Parathyroid adenoma (tissue), 2 donors: ENCODE measurements at regions not wholly inside any gene's neighbourhood (a gene's known extent, or its start where the extent isn't known, plus 50 kb on each side); places are given as distances from the start of the nearest gene placed in this dataset.

Experiments
- H2AFZ ChIP-seq: fragments of 300-600 bp; sonication (generic); one replicate; pipeline ENCODE4 v1.7.0; 2017; ENCODE audit warnings: antibody characterized with exemption, mild to moderate bottlenecking
- H3K27ac ChIP-seq: fragments of 300-600 bp; sonication (generic); one replicate; pipeline ENCODE4 v1.7.0; 2017
- H3K27me3 ChIP-seq: fragments of 300-600 bp; sonication (generic); one replicate; pipeline ENCODE4 v1.7.0; 2017; ENCODE audit warnings: low read length; ENCODE audit not compliant: control insufficient read depth, insufficient read depth
- H3K36me3 ChIP-seq: fragments of 300-600 bp; sonication (generic); one replicate; pipeline ENCODE4 v1.7.0; 2017; ENCODE audit warnings: low read length; ENCODE audit not compliant: control insufficient read depth, insufficient read depth
- H3K4me1 ChIP-seq: fragments of 300-600 bp; sonication (generic); one replicate; pipeline ENCODE4 v1.7.0; 2017; ENCODE audit warnings: control low read depth
- H3K4me2 ChIP-seq: fragments of 300-600 bp; sonication (generic); one replicate; pipeline ENCODE4 v1.7.0; 2017; ENCODE audit warnings: low read length
- H3K4me3 ChIP-seq: fragments of 300-600 bp; sonication (generic); one replicate; pipeline ENCODE4 v1.7.0; 2017; ENCODE audit warnings: low read depth, low read length
- H3K79me2 ChIP-seq: fragments of 300-600 bp; sonication (generic); one replicate; pipeline ENCODE4 v1.7.0; 2017; ENCODE audit warnings: control low read depth
- H3K9ac ChIP-seq: fragments of 300-600 bp; sonication (generic); one replicate; pipeline ENCODE4 v1.7.0; 2017; ENCODE audit warnings: mild to moderate bottlenecking
- H3K9me3 ChIP-seq: fragments of 300-600 bp; sonication (generic); one replicate; pipeline ENCODE4 v1.7.0; 2017; ENCODE audit warnings: low read length; ENCODE audit not compliant: control insufficient read depth
- TF ChIP-seq, protein P1 (sequence below): fragments of 300-600 bp; sonication (generic); IDR thresholded peaks from one replicate; pipeline ENCODE4 v1.7.0; 2017; ENCODE audit warnings: antibody characterized with exemption, mild to moderate bottlenecking
- donor health status: primary hyperparathyroidism.

DNA sequence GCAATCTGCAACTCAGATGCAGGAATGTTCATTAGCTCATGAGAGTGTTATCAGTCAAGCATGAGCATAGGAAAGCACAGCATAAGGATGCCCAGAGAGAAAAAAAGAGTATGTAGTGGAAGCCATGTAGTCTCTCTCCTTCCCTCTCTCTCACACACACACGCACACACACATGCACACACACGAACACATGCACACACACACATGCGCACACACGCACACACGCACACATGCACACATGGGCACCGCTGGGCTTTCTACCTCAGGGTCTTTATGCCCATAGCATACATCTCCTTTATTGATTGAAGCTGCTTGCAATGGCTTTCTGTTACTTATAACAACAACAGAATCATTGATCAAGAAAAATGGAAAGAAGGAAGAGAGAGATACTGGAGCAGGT is 240.9 kb downstream of the ETNK1 start:
- H3K4me2 ChIP-seq: no peak overlapping the region
- H3K9me3 ChIP-seq: no peaks in the 10 kb centered on the region
- TF ChIP-seq, protein P1, sequence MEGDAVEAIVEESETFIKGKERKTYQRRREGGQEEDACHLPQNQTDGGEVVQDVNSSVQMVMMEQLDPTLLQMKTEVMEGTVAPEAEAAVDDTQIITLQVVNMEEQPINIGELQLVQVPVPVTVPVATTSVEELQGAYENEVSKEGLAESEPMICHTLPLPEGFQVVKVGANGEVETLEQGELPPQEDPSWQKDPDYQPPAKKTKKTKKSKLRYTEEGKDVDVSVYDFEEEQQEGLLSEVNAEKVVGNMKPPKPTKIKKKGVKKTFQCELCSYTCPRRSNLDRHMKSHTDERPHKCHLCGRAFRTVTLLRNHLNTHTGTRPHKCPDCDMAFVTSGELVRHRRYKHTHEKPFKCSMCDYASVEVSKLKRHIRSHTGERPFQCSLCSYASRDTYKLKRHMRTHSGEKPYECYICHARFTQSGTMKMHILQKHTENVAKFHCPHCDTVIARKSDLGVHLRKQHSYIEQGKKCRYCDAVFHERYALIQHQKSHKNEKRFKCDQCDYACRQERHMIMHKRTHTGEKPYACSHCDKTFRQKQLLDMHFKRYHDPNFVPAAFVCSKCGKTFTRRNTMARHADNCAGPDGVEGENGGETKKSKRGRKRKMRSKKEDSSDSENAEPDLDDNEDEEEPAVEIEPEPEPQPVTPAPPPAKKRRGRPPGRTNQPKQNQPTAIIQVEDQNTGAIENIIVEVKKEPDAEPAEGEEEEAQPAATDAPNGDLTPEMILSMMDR: no peak
- H3K9ac ChIP-seq: no peak overlapping the region
- no peak overlapping the region for H3K4me3 ChIP-seq
- no peaks in the 10 kb centered on the region for H3K4me1 ChIP-seq
- H2AFZ ChIP-seq: no peak overlapping the region
- H3K27me3 ChIP-seq: no peaks in the 10 kb centered on the region
- H3K27ac ChIP-seq: no peak overlapping the region
- no peaks in the 10 kb centered on the region for H3K79me2 ChIP-seq
- no peaks in the 10 kb centered on the region for H3K36me3 ChIP-seq

DNA sequence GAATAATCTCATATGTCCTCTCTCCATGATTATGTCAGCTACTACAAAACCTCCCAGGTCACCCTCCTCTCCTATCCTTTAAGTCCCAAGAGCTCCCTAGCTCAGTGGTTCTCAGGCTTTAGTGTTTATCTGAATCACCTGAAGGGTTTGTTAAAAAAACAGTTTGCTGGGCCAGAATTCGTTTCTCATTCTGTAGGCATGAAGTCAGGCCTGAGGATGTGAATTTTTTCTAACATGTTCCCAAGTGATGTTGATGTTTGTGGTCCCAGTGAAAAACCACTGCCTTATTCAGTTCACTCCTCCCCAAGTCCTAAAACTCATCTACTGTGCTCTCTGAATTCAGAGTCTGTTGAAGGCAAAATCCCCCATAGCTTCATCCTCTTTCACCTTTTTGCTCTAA is 241.4 kb downstream of the ETNK1 start:
- H3K4me2 ChIP-seq: no peak overlapping the region

DNA sequence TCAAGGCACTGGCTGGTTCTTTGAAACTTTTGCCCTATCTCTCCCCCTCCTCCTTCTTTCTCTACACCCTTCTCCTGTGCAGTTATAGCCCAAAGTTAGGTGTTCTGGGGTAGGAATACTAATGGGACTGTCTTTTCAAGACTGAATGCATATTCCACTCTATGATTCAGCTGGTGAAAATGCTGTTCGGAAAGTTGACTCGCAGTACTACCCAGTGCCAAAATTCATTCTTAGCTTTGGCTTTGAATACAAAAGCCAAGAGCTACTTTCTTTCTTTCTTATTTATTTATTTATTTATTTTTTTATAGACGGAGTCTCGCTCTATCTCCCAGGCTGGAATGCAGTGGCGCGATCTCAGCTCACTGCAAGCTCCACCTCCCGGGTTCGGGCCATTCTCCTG is 249.2 kb downstream of the ETNK1 start:
- TF ChIP-seq, protein P1: no peak
- Histone ChIP-seq H3K4me1 (no peaks in the 10 kb centered on the region), H3K9me3 (no peaks in the 10 kb centered on the region), H3K27ac (no peak overlapping the region), H3K79me2 (no peaks in the 10 kb centered on the region), H3K4me3 (no peak overlapping the region), H3K27me3 (no peaks in the 10 kb centered on the region), H2AFZ (no peak overlapping the region), H3K9ac (no peak overlapping the region), H3K36me3 (no peaks in the 10 kb centered on the region), H3K4me2 (no peak overlapping the region)

More for the DNA sequence above, 241.4 kb downstream of the ETNK1 start:
- TF ChIP-seq, protein P1: no peak
- H3K27me3 ChIP-seq: no peaks in the 10 kb centered on the region
- no peak overlapping the region for H3K4me3 ChIP-seq
- H2AFZ ChIP-seq: no peak overlapping the region
- H3K4me1 ChIP-seq: no peaks in the 10 kb centered on the region
- H3K36me3 ChIP-seq: no peaks in the 10 kb centered on the region
- no peaks in the 10 kb centered on the region for H3K79me2 ChIP-seq
- H3K27ac ChIP-seq: no peak overlapping the region
- no peaks in the 10 kb centered on the region for H3K9me3 ChIP-seq
- H3K9ac ChIP-seq: no peak overlapping the region

DNA sequence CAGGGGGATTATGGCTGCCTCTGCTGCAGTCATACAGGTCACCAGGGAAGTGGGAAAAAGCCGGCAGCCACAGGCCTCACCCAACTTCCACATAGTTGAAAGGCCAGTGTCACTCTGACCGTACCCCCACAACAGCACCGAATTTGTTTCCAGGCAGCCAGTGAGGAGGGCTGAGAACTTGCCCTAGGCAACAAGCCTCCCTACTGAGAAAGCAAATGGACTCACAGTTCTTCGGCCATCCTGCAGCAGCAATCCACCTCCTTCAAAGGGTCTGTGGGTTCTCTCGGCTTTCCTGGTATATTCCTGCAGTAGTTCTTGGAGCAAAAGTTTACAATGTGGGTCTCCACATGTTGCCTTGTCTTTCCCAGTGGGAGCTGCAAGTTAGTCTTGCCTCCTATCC is 251.3 kb downstream of the ETNK1 start:
- Histone ChIP-seq H2AFZ (no peak overlapping the region), H3K9ac (no peak overlapping the region), H3K27me3 (no peaks in the 10 kb centered on the region), H3K4me1 (no peaks in the 10 kb centered on the region), H3K27ac (no peak overlapping the region), H3K79me2 (no peaks in the 10 kb centered on the region), H3K9me3 (no peaks in the 10 kb centered on the region), H3K4me3 (no peak overlapping the region), H3K4me2 (no peak overlapping the region), H3K36me3 (no peaks in the 10 kb centered on the region)
- TF ChIP-seq, protein P1: no peak

DNA sequence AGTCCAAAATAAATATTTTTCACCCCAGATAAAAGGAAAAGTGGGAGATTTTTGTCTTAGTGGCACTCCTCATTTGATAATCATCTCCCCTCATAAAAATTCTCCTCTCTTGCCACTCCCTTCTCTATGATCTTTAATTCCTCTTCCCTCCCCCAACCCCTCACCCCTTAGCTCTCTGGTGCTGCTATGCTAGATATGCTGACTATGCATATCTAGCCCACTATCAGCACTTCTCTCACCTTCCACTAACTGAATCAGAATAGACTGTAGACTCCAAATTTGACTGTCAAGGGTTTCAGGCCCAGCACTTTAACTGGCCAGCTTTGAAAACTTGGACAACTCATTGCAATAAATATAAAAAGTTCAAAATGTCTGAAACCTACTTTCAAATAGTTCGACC is 254.2 kb downstream of the ETNK1 start:
- Histone ChIP-seq H3K9ac (no peak overlapping the region), H3K27ac (no peak overlapping the region), H2AFZ (no peak overlapping the region), H3K9me3 (no peaks in the 10 kb centered on the region), H3K79me2 (no peaks in the 10 kb centered on the region), H3K36me3 (no peaks in the 10 kb centered on the region), H3K27me3 (no peaks in the 10 kb centered on the region), H3K4me2 (no peak overlapping the region), H3K4me3 (no peak overlapping the region), H3K4me1 (no peaks in the 10 kb centered on the region)
- TF ChIP-seq, protein P1: no peak
